ENCODE measurements at regions not wholly inside any gene's neighbourhood (a gene's known extent, or its start where the extent isn't known, plus 50 kb on each side); places are given as distances from the start of the nearest gene placed in this dataset.

DNA sequence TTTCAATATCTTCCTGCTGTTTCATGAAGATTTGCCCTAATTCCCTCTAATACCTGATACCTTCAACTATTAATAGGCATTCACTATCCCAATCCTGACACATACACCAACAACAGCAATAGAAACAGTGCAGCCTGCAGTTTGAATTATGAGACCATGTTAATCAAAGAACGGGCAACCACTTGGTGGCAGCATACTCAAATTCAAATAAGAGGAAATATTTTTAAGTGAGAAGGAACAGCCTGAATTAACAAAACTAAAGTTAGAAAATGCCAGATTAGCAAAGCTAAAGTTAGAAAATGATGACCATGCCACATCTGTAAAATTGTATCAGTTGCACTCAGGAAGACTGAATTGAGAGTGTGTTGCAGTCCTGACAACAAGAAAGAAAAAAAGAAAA is 204.9 kb downstream of the SMARCA1 start:
- DNase-seq (ENCODE audit: low spot score), result no peak
- Mint-ChIP-seq H3K9me3 (peaks cover 2% of the 10 kb centered on the region), H3K27ac (no peak overlapping the region), H3K36me3 (peaks cover 3% of the 10 kb centered on the region), H3K4me3 (no peak overlapping the region), H3K27me3 (ENCODE audit: insufficient read depth, low read depth) (no peaks in the 10 kb centered on the region), H3K4me1 (no peaks in the 10 kb centered on the region)
- no peaks in the 10 kb centered on the region for H4K20me1 ChIP-seq (ENCODE audit: low read depth)
- no peak overlapping the region for H3K4me2 ChIP-seq
- no peak for TF ChIP-seq EZH2phosphoT487 (IDR thresholded peaks at IDR 0.05)
- TF ChIP-seq, protein P1, sequence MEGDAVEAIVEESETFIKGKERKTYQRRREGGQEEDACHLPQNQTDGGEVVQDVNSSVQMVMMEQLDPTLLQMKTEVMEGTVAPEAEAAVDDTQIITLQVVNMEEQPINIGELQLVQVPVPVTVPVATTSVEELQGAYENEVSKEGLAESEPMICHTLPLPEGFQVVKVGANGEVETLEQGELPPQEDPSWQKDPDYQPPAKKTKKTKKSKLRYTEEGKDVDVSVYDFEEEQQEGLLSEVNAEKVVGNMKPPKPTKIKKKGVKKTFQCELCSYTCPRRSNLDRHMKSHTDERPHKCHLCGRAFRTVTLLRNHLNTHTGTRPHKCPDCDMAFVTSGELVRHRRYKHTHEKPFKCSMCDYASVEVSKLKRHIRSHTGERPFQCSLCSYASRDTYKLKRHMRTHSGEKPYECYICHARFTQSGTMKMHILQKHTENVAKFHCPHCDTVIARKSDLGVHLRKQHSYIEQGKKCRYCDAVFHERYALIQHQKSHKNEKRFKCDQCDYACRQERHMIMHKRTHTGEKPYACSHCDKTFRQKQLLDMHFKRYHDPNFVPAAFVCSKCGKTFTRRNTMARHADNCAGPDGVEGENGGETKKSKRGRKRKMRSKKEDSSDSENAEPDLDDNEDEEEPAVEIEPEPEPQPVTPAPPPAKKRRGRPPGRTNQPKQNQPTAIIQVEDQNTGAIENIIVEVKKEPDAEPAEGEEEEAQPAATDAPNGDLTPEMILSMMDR (IDR thresholded peaks at IDR 0.05), result peak; percentile 49
- H3K36me3 ChIP-seq, result no peaks in the 10 kb centered on the region
- no peaks in the 10 kb centered on the region for H3K9me3 ChIP-seq (ENCODE audit: low read depth)
- no peak overlapping the region for H3K4me3 ChIP-seq
- H3K9ac ChIP-seq, result no peak overlapping the region
- no peak overlapping the region for H3K27ac ChIP-seq
- no peaks in the 10 kb centered on the region for H3K4me1 ChIP-seq
- no peaks in the 10 kb centered on the region for H3K27me3 ChIP-seq
- H3F3A ChIP-seq (ENCODE audit: low read depth), result no peaks in the 10 kb centered on the region
- no peak overlapping the region for H2AFZ ChIP-seq (replicated peaks)
- no peaks in the 10 kb centered on the region for H3K79me2 ChIP-seq (ENCODE audit: low read depth)

DNA sequence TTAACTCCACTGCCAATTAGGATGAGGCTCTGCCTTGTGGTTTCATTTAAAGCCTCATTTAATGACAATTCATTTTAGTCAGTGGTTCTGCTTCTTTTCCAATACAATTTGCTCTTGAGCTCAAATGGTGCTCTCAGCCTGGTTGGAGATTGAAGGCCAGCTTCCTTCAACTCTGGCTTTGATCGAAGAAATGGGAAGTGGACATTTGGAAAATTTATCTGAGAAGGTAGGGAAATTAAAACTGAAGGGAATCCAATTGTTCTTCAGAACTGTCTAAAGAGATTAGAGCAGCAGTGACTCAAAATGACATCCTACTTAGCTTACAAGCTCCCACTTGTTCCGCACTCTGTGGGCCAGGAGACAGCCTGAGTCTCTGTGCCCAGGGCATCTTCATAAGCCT is 206.8 kb downstream of the SMARCA1 start:
- H3K36me3 Mint-ChIP-seq, result peaks cover 3% of the 10 kb centered on the region

DNA sequence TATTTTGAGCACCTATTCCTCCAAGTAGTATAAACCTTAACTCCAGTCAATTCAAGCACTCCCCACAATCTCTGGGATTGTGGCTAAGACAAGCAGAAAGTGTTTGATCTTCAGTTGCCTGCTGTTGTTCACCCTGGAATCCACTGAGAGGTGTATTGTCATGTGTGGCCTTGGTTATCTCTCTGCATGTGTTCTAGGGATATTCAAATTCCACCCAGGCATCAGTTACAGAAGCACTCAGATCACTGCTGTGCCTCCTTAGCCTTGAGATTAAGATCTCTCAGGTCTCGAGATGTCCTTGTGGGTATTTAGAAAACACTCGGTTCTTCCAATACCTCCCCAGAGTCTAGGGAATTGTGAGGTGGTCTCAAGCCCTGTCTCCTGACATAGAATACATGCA is 213.3 kb downstream of the SMARCA1 start:
- Histone ChIP-seq H3K9ac (no peak overlapping the region), H4K20me1 (ENCODE audit: low read depth) (no peaks in the 10 kb centered on the region), H3F3A (ENCODE audit: low read depth) (no peaks in the 10 kb centered on the region), H3K27ac (no peak overlapping the region), H2AFZ (replicated peaks) (no peak overlapping the region), H3K9me3 (ENCODE audit: low read depth) (no peaks in the 10 kb centered on the region), H3K4me1 (no peaks in the 10 kb centered on the region), H3K4me3 (no peak overlapping the region), H3K79me2 (ENCODE audit: low read depth) (no peaks in the 10 kb centered on the region), H3K4me2 (no peak overlapping the region), H3K27me3 (no peaks in the 10 kb centered on the region), H3K36me3 (no peaks in the 10 kb centered on the region)
- Mint-ChIP-seq H3K9me3 (peaks cover 2% of the 10 kb centered on the region), H3K36me3 (peaks cover 5% of the 10 kb centered on the region), H3K4me3 (no peak overlapping the region), H3K27me3 (ENCODE audit: insufficient read depth, low read depth) (no peaks in the 10 kb centered on the region), H3K27ac (no peak overlapping the region), H3K4me1 (peaks cover 8% of the 10 kb centered on the region)
- TF ChIP-seq EZH2phosphoT487 (IDR thresholded peaks at IDR 0.05) (no peak), EZH2 (IDR thresholded peaks at IDR 0.05) (no peak)
- TF ChIP-seq, protein P1 (IDR thresholded peaks at IDR 0.05), result no peak
- DNase-seq (ENCODE audit: low spot score), result no peak

More for the DNA sequence above, 206.8 kb downstream of the SMARCA1 start:
- Mint-ChIP-seq H3K27me3 (ENCODE audit: insufficient read depth, low read depth) (no peaks in the 10 kb centered on the region), H3K4me1 (no peaks in the 10 kb centered on the region), H3K27ac (no peak overlapping the region), H3K4me3 (no peak overlapping the region), H3K9me3 (peaks cover 2% of the 10 kb centered on the region)
- Histone ChIP-seq H3K36me3 (no peaks in the 10 kb centered on the region), H3K4me1 (no peaks in the 10 kb centered on the region), H3K27me3 (no peaks in the 10 kb centered on the region), H3K4me3 (no peak overlapping the region), H3K4me2 (no peak overlapping the region), H4K20me1 (ENCODE audit: low read depth) (no peaks in the 10 kb centered on the region), H3K27ac (no peak overlapping the region), H3K9ac (no peak overlapping the region), H2AFZ (replicated peaks) (no peak overlapping the region), H3K9me3 (ENCODE audit: low read depth) (no peaks in the 10 kb centered on the region), H3K79me2 (ENCODE audit: low read depth) (no peaks in the 10 kb centered on the region), H3F3A (ENCODE audit: low read depth) (no peaks in the 10 kb centered on the region)
- DNase-seq (ENCODE audit: low spot score), result no peak
- TF ChIP-seq EZH2phosphoT487 (IDR thresholded peaks at IDR 0.05), result no peak
- TF ChIP-seq, protein P1 (IDR thresholded peaks at IDR 0.05), result no peak
- TF ChIP-seq EZH2 (IDR thresholded peaks at IDR 0.05), result no peak
